GM12872 (cell line): ENCODE measurements at regions not wholly inside any gene's neighbourhood (a gene's known extent, or its start where the extent isn't known, plus 50 kb on each side); places are given as distances from the start of the nearest gene placed in this dataset.

Experiments used
- TF ChIP-seq, protein P1 (sequence below): IDR thresholded peaks from 3 replicates; pipeline ENCODE4 v1.5.1; 2011; ENCODE audit warnings: low read depth, mild to moderate bottlenecking, low read length, moderate library complexity; ENCODE audit not compliant: insufficient read depth

DNA sequence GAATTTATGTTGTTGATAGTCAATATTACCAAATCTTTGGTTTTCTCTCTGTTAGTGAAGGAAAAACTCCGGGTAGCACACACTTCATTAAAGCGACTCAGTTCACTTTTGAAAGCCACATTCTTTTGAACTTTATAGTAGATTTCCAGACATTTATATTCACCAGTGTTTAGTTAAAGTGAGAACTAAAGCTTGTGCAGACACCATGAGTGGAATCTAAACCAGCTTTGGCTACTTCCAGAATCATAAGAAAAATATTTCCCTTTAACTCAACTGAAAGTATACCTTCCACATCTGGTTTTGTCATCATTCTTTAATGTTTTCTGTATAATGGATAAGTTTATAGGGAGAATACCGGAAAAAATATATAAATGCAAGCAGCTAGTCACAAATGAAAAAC, 92.1 kb upstream of the COL21A1 start:
- TF ChIP-seq, protein P1, sequence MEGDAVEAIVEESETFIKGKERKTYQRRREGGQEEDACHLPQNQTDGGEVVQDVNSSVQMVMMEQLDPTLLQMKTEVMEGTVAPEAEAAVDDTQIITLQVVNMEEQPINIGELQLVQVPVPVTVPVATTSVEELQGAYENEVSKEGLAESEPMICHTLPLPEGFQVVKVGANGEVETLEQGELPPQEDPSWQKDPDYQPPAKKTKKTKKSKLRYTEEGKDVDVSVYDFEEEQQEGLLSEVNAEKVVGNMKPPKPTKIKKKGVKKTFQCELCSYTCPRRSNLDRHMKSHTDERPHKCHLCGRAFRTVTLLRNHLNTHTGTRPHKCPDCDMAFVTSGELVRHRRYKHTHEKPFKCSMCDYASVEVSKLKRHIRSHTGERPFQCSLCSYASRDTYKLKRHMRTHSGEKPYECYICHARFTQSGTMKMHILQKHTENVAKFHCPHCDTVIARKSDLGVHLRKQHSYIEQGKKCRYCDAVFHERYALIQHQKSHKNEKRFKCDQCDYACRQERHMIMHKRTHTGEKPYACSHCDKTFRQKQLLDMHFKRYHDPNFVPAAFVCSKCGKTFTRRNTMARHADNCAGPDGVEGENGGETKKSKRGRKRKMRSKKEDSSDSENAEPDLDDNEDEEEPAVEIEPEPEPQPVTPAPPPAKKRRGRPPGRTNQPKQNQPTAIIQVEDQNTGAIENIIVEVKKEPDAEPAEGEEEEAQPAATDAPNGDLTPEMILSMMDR: no peak

- TF ChIP-seq, protein P1: no peak
Observed at GRCh38 chr6:56335726-56336125, 88.3 kb upstream of the COL21A1 start.

DNA sequence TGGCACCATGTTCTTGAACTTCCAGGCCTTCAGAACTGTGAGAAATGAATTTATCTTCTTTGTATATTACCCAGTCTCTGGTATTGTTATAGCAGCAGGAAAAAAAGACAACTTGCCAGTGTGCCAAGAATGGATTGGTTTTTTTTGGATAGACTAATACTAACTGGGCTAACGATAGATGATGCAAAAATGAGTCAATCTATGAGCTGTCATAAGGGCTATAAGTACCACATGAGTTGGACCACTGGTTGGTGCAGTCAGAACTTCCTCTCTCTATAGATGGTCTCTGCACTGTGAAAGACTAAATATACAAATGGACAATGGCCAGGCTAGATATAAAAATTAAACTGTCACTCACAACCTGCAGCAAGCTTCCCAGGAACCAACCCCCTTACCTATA, 87.6 kb upstream of the COL21A1 start:
- TF ChIP-seq, protein P1: no peak

- TF ChIP-seq, protein P1: no peak
Observed at GRCh38 chr6:56329271-56330050, 82.1 kb upstream of the COL21A1 start.

DNA sequence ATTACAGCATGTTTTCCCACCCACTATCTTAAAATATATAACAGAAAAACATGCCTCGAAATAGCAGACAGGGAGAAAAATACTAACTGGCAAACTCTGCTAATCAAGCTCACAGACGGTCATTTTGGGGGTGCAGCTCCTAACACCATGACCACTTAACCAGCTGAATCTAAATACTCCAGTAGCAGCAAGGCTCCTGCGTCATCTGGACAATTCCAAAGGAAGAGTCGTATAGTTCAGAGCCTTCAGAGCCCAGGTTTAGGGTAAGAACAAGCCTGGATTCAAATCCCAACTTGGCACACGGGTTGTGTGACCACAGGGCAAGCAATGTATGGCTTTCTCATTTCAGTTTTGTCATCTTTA, 81.3 kb upstream of the COL21A1 start:
- TF ChIP-seq, protein P1: no peak

DNA sequence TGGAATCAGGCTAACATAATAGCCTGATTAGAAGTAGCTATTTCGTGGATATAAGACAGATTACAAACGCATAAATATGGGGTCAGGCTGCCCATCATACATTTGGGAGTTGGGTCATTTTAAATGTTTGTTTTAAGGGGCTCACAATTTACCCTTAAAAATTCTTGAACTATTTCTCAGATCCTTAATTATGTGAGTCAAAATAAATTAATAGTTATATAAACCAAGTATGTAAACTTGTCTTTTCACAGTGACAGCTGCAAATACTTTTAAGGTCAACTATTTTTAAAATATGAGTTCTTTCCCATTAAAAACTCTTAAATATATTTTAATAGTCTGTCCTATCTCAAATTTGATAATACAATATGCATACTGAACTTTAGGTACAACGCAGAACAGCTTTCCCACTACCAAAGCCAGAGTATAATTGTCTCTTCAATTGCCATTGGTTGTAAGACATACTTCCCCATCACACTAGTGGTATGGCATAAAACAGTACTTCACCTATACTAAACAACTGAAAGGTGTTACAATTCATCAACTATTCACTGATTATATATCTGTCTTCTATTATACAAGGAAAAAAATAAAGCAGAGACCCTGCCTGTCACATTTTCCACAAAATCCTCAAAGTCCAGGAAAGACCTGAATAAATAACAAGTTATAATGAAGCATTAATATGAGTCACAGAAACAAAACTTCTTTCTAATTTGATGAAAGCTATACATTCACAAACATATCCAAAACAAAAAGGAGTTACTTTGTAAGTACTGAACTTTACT, 80.8 kb upstream of the COL21A1 start:
- TF ChIP-seq, protein P1: no peak

- TF ChIP-seq, protein P1: no peak
Observed at GRCh38 chr6:56324396-56324795, 77.0 kb upstream of the COL21A1 start.
